ENCODE measurements at regions not wholly inside any gene's neighbourhood (a gene's known extent, or its start where the extent isn't known, plus 50 kb on each side); places are given as distances from the start of the nearest gene placed in this dataset.

- H4K20me1 ChIP-seq (ENCODE audit: insufficient read depth, low read length) = no peaks in the 10 kb centered on the region
- no peak overlapping the region for H3K9ac ChIP-seq (ENCODE audit: insufficient read depth, low read length, poor library complexity, severe bottlenecking)
- no peak overlapping the region for H3K4me3 ChIP-seq (replicated peaks in 1 of 3; ENCODE audit: low read depth in 2 of 3, low read length in 3 of 3)
- TF ChIP-seq, protein P1, sequence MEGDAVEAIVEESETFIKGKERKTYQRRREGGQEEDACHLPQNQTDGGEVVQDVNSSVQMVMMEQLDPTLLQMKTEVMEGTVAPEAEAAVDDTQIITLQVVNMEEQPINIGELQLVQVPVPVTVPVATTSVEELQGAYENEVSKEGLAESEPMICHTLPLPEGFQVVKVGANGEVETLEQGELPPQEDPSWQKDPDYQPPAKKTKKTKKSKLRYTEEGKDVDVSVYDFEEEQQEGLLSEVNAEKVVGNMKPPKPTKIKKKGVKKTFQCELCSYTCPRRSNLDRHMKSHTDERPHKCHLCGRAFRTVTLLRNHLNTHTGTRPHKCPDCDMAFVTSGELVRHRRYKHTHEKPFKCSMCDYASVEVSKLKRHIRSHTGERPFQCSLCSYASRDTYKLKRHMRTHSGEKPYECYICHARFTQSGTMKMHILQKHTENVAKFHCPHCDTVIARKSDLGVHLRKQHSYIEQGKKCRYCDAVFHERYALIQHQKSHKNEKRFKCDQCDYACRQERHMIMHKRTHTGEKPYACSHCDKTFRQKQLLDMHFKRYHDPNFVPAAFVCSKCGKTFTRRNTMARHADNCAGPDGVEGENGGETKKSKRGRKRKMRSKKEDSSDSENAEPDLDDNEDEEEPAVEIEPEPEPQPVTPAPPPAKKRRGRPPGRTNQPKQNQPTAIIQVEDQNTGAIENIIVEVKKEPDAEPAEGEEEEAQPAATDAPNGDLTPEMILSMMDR (IDR thresholded peaks at IDR 0.05) = no peak
- H3K27ac ChIP-seq (ENCODE audit: low read depth in 1 of 2, low read length in 2 of 2) = no peak overlapping the region
- Mint-ChIP-seq H3K36me3 (no peaks in the 10 kb centered on the region), H3K9me3 (peaks cover 0 to 9% (median 5%) of the 10 kb centered on the region in 7 donors), H3K27me3 (ENCODE audit: low read depth in 3 of 3) (peaks cover 0 to 1% (median 0%) of the 10 kb centered on the region in 3 donors), H3K4me1 (peaks cover 10% of the 10 kb centered on the region), H3K4me3 (no peak overlapping the region), H3K27ac (peak overlapping the region in 1 of 7 donors; percentile 73)
- H3K4me2 ChIP-seq (replicated peaks; ENCODE audit: extremely low read depth, low read length, poor library complexity, severe bottlenecking) = no peak overlapping the region
- no peak overlapping the region for H2AFZ ChIP-seq (ENCODE audit: insufficient read depth, low read depth, low read length, poor library complexity, severe bottlenecking)
- no peak for DNase-seq
- H3K9me3 ChIP-seq (replicated peaks in 1 of 2; ENCODE audit: control insufficient read depth in 1 of 2, insufficient read depth in 1 of 2, low read length in 2 of 2) = no peaks in the 10 kb centered on the region
- no peaks in the 10 kb centered on the region for H3K79me2 ChIP-seq (ENCODE audit: insufficient read depth, low read length)
- H3K27me3 ChIP-seq (ENCODE audit: control insufficient read depth in 2 of 2, insufficient read depth in 2 of 2, low read length in 2 of 2) = no peaks in the 10 kb centered on the region
- intact Hi-C loops (cut with micrococcal nuclease) = no loop called here
- H3K36me3 ChIP-seq (replicated peaks in 1 of 2; ENCODE audit: control insufficient read depth in 1 of 2, insufficient read depth in 2 of 2, low read length in 2 of 2) = no peaks in the 10 kb centered on the region
- H3K4me1 ChIP-seq (ENCODE audit: control insufficient read depth in 1 of 2, insufficient read depth in 2 of 2, low read length in 2 of 2) = peaks cover 0 to 3% of the 10 kb centered on the region in 2 donors
These were observed 81.8 kb upstream of the ELL2 start for GRCh38 chr5:96043446-96043845.

DNA sequence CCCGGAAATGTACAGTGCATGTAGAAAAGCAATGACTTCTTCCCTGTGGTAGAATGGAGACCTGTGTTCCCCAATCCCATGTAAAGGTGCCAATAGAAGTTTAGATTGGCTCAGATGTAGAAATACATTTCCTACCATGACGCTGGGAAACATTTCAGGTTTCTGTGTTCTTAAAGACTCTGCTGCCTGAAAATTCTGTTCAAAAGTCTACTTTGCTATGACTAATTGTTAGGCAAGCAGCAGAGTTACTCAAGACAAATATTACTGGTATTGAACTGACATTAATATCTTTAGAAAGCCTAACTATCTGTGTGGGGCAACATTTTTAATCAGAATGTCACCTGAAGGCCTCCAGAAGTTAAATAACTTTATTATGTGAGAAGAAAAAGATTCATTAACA lies 75.5 kb upstream of the ELL2 start:
- Mint-ChIP-seq H3K36me3 (no peaks in the 10 kb centered on the region), H3K9me3 (peaks cover 2 to 12% (median 4%) of the 10 kb centered on the region in 7 donors), H3K4me3 (no peak overlapping the region), H3K4me1 (peaks cover 2% of the 10 kb centered on the region), H3K27me3 (ENCODE audit: low read depth in 3 of 3) (peaks cover 0 to 1% (median 1%) of the 10 kb centered on the region in 3 donors), H3K27ac (no peak overlapping the region)
- H4K20me1 ChIP-seq (ENCODE audit: insufficient read depth, low read length) = no peaks in the 10 kb centered on the region
- H3K9ac ChIP-seq (ENCODE audit: insufficient read depth, low read length, poor library complexity, severe bottlenecking) = no peak overlapping the region
- TF ChIP-seq, protein P1 (IDR thresholded peaks at IDR 0.05) = no peak
- H3K9me3 ChIP-seq (replicated peaks in 1 of 2; ENCODE audit: control insufficient read depth in 1 of 2, insufficient read depth in 1 of 2, low read length in 2 of 2) = no peaks in the 10 kb centered on the region
- H3K27ac ChIP-seq (ENCODE audit: low read depth in 1 of 2, low read length in 2 of 2) = no peak overlapping the region
- WGBS (ENCODE audit: insufficient coverage) = no CpG with 5 or more reads among the region's 2 CpGs
- intact Hi-C loops (cut with micrococcal nuclease) = no loop called here
- no peaks in the 10 kb centered on the region for H3K36me3 ChIP-seq (replicated peaks in 1 of 2; ENCODE audit: control insufficient read depth in 1 of 2, insufficient read depth in 2 of 2, low read length in 2 of 2)
- no peak overlapping the region for H3K4me2 ChIP-seq (replicated peaks; ENCODE audit: extremely low read depth, low read length, poor library complexity, severe bottlenecking)
- H3K79me2 ChIP-seq (ENCODE audit: insufficient read depth, low read length) = no peaks in the 10 kb centered on the region
- H3K4me3 ChIP-seq (replicated peaks in 1 of 3; ENCODE audit: low read depth in 2 of 3, low read length in 3 of 3) = no peak overlapping the region
- H2AFZ ChIP-seq (ENCODE audit: insufficient read depth, low read depth, low read length, poor library complexity, severe bottlenecking) = no peak overlapping the region
- no peak for DNase-seq
- H3K4me1 ChIP-seq (ENCODE audit: control insufficient read depth in 1 of 2, insufficient read depth in 2 of 2, low read length in 2 of 2) = no peaks in the 10 kb centered on the region
- no peaks in the 10 kb centered on the region for H3K27me3 ChIP-seq (ENCODE audit: control insufficient read depth in 2 of 2, insufficient read depth in 2 of 2, low read length in 2 of 2)
